Endothelial cell of umbilical vein (primary cell): ENCODE measurements at regions not wholly inside any gene's neighbourhood (a gene's known extent, or its start where the extent isn't known, plus 50 kb on each side); places are given as distances from the start of the nearest gene placed in this dataset.

ENCODE experiments used
- CTCF ChIP-seq, 2 donors: IDR thresholded peaks; 1 replicate in 1 of 2; 2 replicates in 1 of 2; pipeline ENCODE4 v1.5.1; 2011; ENCODE audit warnings: low read length in 2 of 2, mild to moderate bottlenecking in 2 of 2, moderate library complexity in 2 of 2, control low read depth in 1 of 2, inconsistent platforms in 1 of 2, low read depth in 1 of 2; ENCODE audit not compliant: insufficient read depth in 1 of 2; ENCODE audit errors: extremely low read depth in 1 of 2
- EZH2 ChIP-seq: IDR thresholded peaks from 2 replicates; pipeline ENCODE4 v1.6.1; 2012; ENCODE audit warnings: borderline replicate concordance, low read depth, mild to moderate bottlenecking, moderate library complexity, low read length, inconsistent platforms; ENCODE audit not compliant: severe bottlenecking
- FOS ChIP-seq: IDR thresholded peaks from 2 replicates; pipeline ENCODE4 v1.6.1; 2011; ENCODE audit warnings: mild to moderate bottlenecking, low read length, moderate library complexity, borderline replicate concordance; ENCODE audit not compliant: insufficient read depth
- MAX ChIP-seq: IDR thresholded peaks from 2 replicates; pipeline ENCODE4 v1.6.1; 2011; ENCODE audit not compliant: insufficient read depth, insufficient read length
- POLR2A ChIP-seq: IDR thresholded peaks from 2 replicates; pipeline ENCODE4 v1.6.1; 2012; ENCODE audit warnings: low read depth, mild to moderate bottlenecking, control low read depth, low read length
- POLR2AphosphoS5 ChIP-seq: IDR thresholded peaks from 2 replicates; pipeline ENCODE4 v1.6.1; 2012; ENCODE audit warnings: low read depth, mild to moderate bottlenecking, control low read depth, low read length, moderate library complexity; ENCODE audit not compliant: insufficient read depth

GRCh38 chr16:62135911-62136310 lies 99.7 kb upstream of the CDH8 start:
- TF ChIP-seq MAX = no peak
- TF ChIP-seq EZH2 = no peak
- TF ChIP-seq CTCF (IDR thresholded peaks at IDR 0.05; ENCODE audit: extremely low read depth in 1 of 2, insufficient read depth in 1 of 2, low read depth in 1 of 2, low read length in 2 of 2) = no peak
- no peak for TF ChIP-seq POLR2A
- no peak for TF ChIP-seq POLR2AphosphoS5
- TF ChIP-seq FOS = no peak
